ENCODE measurements at regions not wholly inside any gene's neighbourhood (a gene's known extent, or its start where the extent isn't known, plus 50 kb on each side); places are given as distances from the start of the nearest gene placed in this dataset.

DNA sequence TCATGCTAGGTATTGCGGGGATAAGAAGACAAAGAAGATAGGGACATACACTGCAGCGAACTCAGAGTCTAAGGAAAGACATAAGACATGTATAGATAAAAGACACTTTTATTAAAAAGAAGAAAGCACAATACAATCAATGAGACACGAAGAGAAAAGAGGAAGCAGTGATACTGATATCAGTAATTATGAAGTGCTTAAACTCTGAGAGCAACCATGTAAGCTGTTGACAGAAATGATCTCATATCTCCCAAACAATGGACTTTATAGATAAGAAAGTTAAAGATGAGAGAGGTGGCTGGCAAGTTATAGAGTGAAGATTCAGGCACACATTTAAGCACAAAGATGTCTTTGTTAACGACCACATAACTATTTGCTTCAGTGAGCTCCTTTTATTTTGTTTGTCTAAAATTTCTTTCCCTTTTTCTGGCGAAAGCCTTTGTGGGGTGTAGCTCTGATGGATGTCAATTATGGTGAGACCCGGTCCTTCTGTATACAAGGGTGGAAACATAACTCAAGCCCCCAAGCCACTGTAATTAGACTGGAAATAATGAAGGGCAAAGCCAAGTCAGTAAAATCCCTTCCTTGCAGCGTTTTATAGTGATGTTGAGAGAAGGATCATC lies 818.0 kb upstream of the SLC10A2 start:
- TF ChIP-seq EZH2 (IDR thresholded peaks at IDR 0.05; ENCODE audit: borderline replicate concordance), result no peak
- TF ChIP-seq, protein P1, sequence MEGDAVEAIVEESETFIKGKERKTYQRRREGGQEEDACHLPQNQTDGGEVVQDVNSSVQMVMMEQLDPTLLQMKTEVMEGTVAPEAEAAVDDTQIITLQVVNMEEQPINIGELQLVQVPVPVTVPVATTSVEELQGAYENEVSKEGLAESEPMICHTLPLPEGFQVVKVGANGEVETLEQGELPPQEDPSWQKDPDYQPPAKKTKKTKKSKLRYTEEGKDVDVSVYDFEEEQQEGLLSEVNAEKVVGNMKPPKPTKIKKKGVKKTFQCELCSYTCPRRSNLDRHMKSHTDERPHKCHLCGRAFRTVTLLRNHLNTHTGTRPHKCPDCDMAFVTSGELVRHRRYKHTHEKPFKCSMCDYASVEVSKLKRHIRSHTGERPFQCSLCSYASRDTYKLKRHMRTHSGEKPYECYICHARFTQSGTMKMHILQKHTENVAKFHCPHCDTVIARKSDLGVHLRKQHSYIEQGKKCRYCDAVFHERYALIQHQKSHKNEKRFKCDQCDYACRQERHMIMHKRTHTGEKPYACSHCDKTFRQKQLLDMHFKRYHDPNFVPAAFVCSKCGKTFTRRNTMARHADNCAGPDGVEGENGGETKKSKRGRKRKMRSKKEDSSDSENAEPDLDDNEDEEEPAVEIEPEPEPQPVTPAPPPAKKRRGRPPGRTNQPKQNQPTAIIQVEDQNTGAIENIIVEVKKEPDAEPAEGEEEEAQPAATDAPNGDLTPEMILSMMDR (IDR thresholded peaks at IDR 0.05; ENCODE audit: poor library complexity), result no peak

Data from hepatocyte (in vitro differentiated cells).